MM.1S (cell line): ENCODE measurements at regions not wholly inside any gene's neighbourhood (a gene's known extent, or its start where the extent isn't known, plus 50 kb on each side); places are given as distances from the start of the nearest gene placed in this dataset.

ENCODE experiments used
- DNase-seq: peaks from one replicate; pipeline ENCODE4 v3.0.0-alpha.2; 2015
- H2AFZ ChIP-seq: fragments of 300-600 bp; sonication (generic); 2 replicates; pipeline ENCODE4 v1.6.0; 2016; ENCODE audit warnings: antibody characterized with exemption, low read length
- H3F3A ChIP-seq: fragments of 300-600 bp; sonication (generic); 2 replicates; pipeline ENCODE4 v1.6.1; 2016; ENCODE audit warnings: mild to moderate bottlenecking, antibody characterized with exemption, low read length, moderate library complexity, mixed read lengths; ENCODE audit not compliant: insufficient read depth
- H3K27ac ChIP-seq: fragments of 300-600 bp; sonication (generic); 2 replicates; pipeline ENCODE4 v1.5.1; 2016; ENCODE audit warnings: mild to moderate bottlenecking, low read length
- H3K27me3 ChIP-seq: fragments of 300-600 bp; sonication (generic); replicated peaks from 2 replicates; pipeline ENCODE4 v1.6.0; 2016; ENCODE audit warnings: low read length; ENCODE audit not compliant: insufficient read depth
- H3K36me3 ChIP-seq: fragments of 300-600 bp; sonication (generic); replicated peaks from 2 replicates; pipeline ENCODE4 v1.6.1; 2016; ENCODE audit warnings: mild to moderate bottlenecking, low read length, mixed read lengths; ENCODE audit not compliant: insufficient read depth
- H3K4me1 ChIP-seq: fragments of 300-600 bp; sonication (generic); 2 replicates; pipeline ENCODE4 v1.6.1; 2016; ENCODE audit warnings: low read length, mixed read lengths
- H3K4me2 ChIP-seq: fragments of 300-600 bp; sonication (generic); 2 replicates; pipeline ENCODE4 v1.6.0; 2016; ENCODE audit warnings: low read depth, low read length
- H3K4me3 ChIP-seq: fragments of 300-600 bp; sonication (generic); 2 replicates; pipeline ENCODE4 v1.5.1; 2016; ENCODE audit warnings: low read length, mixed read lengths
- H3K79me2 ChIP-seq: fragments of 300-600 bp; sonication (generic); 2 replicates; pipeline ENCODE4 v1.6.1; 2016; ENCODE audit warnings: mixed run types, low read length, mixed read lengths
- H3K9ac ChIP-seq: fragments of 300-600 bp; sonication (generic); 2 replicates; pipeline ENCODE4 v1.6.1; 2016; ENCODE audit warnings: low read length, mixed read lengths
- H3K9me2 ChIP-seq: fragments of 300-600 bp; sonication (generic); replicated peaks from 2 replicates; pipeline ENCODE4 v1.6.1; 2016; ENCODE audit warnings: mild to moderate bottlenecking, low read length, mixed read lengths; ENCODE audit not compliant: insufficient read depth
- H3K9me3 ChIP-seq: fragments of 300-600 bp; sonication (generic); replicated peaks from 2 replicates; pipeline ENCODE4 v1.6.1; 2016; ENCODE audit warnings: mild to moderate bottlenecking, low read length, mixed read lengths; ENCODE audit not compliant: insufficient read depth
- H4K20me1 ChIP-seq: fragments of 300-600 bp; sonication (generic); 2 replicates; pipeline ENCODE4 v1.6.1; 2016; ENCODE audit warnings: mild to moderate bottlenecking, low read length, moderate library complexity, mixed read lengths; ENCODE audit not compliant: insufficient read depth
- CTCF ChIP-seq: fragments of 300-600 bp; sonication (generic); IDR thresholded peaks from 2 replicates; pipeline ENCODE4 v1.5.1; 2016; ENCODE audit warnings: antibody characterized with exemption, low read length, mixed read lengths
- EZH2 ChIP-seq: fragments of 300-600 bp; sonication (generic); optimal IDR thresholded peaks from 2 replicates; pipeline ENCODE3; 2017; ENCODE audit warnings: low read depth, mild to moderate bottlenecking, antibody characterized with exemption, low read length, mixed read lengths
- EZH2phosphoT487 ChIP-seq: fragments of 300-600 bp; sonication (generic); IDR thresholded peaks from 2 replicates; pipeline ENCODE4 v1.6.1; 2018; ENCODE audit warnings: antibody characterized with exemption, low read length

- Histone ChIP-seq H3K4me2 (no peak overlapping the region), H3K9ac (no peak overlapping the region), H3K9me3 (no peaks in the 10 kb centered on the region), H3K79me2 (no peaks in the 10 kb centered on the region), H3K4me3 (no peak overlapping the region), H3K27ac (no peak overlapping the region), H3K4me1 (no peaks in the 10 kb centered on the region), H3F3A (no peaks in the 10 kb centered on the region), H3K9me2 (no peaks in the 10 kb centered on the region; the same call in 1 of the 2 replicates), H2AFZ (no peak overlapping the region), H3K36me3 (no peaks in the 10 kb centered on the region), H4K20me1 (no peaks in the 10 kb centered on the region), H3K27me3 (no peaks in the 10 kb centered on the region)
- DNase-seq, result no peak
- no peak for TF ChIP-seq EZH2
- TF ChIP-seq EZH2phosphoT487, result no peak
- no peak for TF ChIP-seq CTCF
These were observed 55.5 kb upstream of the ST6GAL2 start for GRCh38 chr2:106941372-106941993.

- Histone ChIP-seq H3K4me1 (no peaks in the 10 kb centered on the region), H3K79me2 (no peaks in the 10 kb centered on the region), H3F3A (no peaks in the 10 kb centered on the region), H3K4me3 (no peak overlapping the region), H3K4me2 (no peak overlapping the region), H3K27ac (no peak overlapping the region), H3K9me2 (no peaks in the 10 kb centered on the region; the same call in 1 of the 2 replicates), H3K9me3 (no peaks in the 10 kb centered on the region), H2AFZ (no peak overlapping the region), H4K20me1 (no peaks in the 10 kb centered on the region), H3K27me3 (no peaks in the 10 kb centered on the region), H3K36me3 (no peaks in the 10 kb centered on the region), H3K9ac (no peak overlapping the region)
- TF ChIP-seq EZH2phosphoT487 (no peak), CTCF (no peak), EZH2 (no peak)
- no peak for DNase-seq
These were observed 57.7 kb upstream of the ST6GAL2 start for GRCh38 chr2:106943468-106944200.

GRCh38 chr2:106944215-106944614 is 58.2 kb upstream of the ST6GAL2 start:
- Histone ChIP-seq H3K9me2 (no peaks in the 10 kb centered on the region; the same call in 1 of the 2 replicates), H3K79me2 (no peaks in the 10 kb centered on the region), H3K36me3 (no peaks in the 10 kb centered on the region), H3F3A (no peaks in the 10 kb centered on the region), H3K4me1 (no peaks in the 10 kb centered on the region), H3K27me3 (no peaks in the 10 kb centered on the region), H3K9me3 (no peaks in the 10 kb centered on the region), H3K4me3 (no peak overlapping the region), H3K27ac (no peak overlapping the region), H3K9ac (no peak overlapping the region), H4K20me1 (no peaks in the 10 kb centered on the region), H2AFZ (no peak overlapping the region), H3K4me2 (no peak overlapping the region)
- no peak for TF ChIP-seq EZH2phosphoT487
- no peak for TF ChIP-seq CTCF
- no peak for TF ChIP-seq EZH2
- DNase-seq, result no peak
